ENCODE measurements at regions not wholly inside any gene's neighbourhood (a gene's known extent, or its start where the extent isn't known, plus 50 kb on each side); places are given as distances from the start of the nearest gene placed in this dataset.

- no peak for DNase-seq
These were observed 237.6 kb upstream of the ZNF462 start for GRCh38 chr9:106625259-106625789.

DNA sequence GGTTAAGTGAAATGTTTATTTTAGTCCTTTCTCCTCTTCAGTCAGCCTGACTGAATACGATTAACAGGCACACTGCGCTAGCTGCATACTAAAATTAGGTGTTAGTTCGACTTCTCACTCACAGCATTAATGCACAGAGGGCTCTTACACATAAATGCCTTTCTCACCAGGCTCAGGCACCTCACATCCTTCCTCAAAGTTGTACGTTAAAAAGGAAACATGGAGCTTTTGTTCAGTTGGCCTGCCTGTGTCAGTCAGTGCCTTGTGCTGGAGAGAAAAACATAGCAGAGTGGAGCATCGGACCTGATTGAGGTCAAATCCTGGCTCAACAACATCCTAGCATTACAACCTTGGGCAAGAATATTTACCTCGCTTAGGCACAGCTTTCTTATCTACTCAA, 236.0 kb upstream of the ZNF462 start:
- DNase-seq: no peak

GRCh38 chr9:106632621-106633020, 230.3 kb upstream of the ZNF462 start:
- no peak for DNase-seq

DNA sequence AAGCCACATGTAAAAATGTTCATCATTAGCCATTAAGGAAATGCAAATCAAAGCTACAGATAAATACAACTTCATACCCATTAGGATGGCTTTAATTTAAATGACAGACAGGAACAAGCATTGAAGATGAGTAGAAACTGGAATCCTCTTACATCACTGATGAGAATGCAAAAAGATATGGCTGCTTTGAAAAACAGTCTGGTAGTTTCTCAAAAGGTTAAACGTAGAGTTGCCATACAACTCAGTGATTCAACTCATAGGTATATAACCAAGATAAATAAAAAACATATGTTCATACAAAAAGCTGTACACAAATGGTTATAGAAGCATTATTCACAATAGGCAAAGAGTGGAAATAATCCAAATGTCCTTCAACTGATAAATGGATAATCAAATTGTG, 228.8 kb upstream of the ZNF462 start:
- no peak for DNase-seq

DNA sequence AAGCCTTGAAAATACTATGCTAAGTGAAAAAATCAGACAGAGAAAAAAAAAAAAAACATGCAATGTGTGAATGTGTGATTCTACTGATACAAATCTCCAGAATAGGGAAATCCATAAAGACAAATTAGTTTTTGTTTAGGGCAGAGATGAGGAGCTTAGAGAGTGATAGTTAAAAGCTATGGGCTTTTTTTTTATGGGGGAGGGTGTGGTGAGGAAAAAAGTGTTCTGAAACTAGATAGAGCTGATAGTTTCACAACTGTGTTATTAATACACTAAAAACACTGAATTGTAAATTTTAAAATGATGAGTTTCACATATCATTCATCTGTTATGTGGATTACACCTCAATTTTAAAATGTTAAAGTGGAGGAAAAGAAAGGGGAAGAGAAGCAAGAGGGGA, 228.3 kb upstream of the ZNF462 start:
- DNase-seq: no peak

GRCh38 chr9:106637486-106637885, 225.5 kb upstream of the ZNF462 start:
- no peak for DNase-seq

DNA sequence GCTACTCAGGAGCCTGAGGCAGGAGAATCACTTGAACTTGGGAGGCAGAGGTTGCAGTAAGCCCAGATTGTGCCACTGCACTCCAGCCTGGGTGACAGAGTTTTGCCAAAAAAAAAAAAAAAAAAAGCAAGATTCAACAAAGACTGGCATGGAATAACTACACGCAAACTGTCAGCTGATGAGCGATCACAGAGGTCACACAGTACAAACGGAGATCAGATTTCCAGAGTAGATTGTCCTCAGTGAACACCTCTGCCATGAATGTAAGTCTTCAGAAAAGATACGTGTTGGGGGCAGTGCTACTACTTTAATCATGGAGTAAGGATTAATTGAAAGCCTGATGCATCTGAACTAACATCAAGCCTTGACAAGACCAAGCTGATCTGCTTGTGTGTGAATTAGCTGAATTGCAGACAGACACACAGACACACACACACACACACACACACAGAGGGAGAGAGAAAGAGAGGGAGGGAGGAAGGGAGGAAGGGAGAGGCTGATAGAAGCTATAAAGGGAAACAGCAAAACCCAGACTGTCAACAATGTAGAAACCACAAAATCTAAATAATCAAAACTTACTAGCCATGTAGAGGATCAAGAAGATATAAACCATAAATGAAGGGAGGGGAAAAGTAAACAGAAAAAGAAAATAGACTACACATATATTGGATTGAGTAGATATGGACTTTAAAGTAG, 222.9 kb upstream of the ZNF462 start:
- DNase-seq: no peak

DNA sequence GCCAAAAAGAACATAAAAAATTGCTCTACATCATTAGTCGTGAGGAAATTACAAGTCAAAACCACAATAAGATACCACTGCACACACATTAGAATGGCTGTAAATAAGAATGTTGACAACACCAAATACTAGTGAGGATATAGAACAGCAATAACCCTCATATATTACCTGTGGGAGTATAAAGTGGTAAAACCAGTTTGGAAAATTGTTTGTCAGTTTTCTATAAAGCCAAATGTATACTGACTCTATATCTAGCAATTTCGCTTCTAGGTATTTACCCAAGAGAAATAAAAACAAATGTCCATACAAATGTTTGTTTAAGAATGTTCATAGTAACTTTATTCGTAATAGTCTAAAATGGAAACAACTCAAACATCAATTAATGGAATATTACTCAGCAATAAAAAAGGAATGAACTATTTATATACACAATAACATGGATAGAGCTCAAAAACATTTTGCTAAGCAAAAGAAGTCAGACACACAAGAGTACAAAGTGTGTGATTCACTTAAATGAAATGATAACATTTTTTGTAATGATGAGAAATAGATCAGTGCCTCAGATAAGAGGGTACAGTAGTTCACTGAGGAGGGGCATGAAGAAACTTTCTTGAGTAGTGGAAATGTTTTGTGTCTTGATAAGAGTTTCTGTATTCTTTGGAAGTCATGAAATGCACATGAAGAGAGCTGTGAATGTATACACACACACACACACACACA, 219.6 kb upstream of the ZNF462 start:
- DNase-seq: no peak

GRCh38 chr9:106644661-106645060, 218.3 kb upstream of the ZNF462 start:
- no peak for DNase-seq

DNA sequence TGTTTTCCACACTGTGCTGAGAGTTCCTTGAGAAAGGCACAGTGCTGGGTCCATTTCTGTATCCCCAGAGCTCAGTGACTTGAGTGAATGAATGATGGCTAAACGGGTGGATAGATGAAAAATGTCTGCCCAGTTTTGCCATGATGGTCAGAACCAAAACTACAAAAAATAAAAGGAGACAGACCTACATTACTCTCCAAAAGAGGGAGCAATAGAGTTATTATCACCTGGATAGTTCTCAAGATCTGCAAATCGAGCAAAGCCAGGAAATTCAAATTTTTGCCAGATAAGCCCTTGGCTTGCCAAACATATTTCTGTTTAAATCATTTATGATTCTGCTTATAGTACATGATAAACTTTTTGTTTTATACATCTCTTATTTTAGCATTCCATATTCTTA, 214.2 kb upstream of the ZNF462 start:
- DNase-seq: no peak

DNA sequence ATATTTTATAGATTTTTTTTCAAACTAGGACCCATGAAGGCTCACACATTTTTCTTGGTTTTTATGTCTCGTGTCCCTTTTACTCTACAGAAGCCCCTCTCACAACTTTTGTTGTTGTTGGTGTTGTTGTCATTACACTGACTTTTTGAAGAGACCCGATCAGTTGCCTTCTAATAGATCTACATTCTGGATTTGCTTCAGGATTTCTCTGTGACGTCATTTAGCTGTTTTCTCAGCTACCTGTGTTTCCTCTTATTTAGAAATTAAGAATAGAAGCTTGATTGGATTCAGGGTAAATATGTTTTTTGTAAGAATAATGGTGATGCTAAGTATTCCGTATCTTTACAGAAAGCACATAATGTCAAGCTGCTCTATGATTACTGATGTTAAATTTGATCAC, 213.3 kb upstream of the ZNF462 start:
- DNase-seq: no peak

GRCh38 chr9:106653213-106653612, 209.8 kb upstream of the ZNF462 start:
- no peak for DNase-seq

- no peak for DNase-seq
These were observed 207.0 kb upstream of the ZNF462 start for GRCh38 chr9:106655966-106656365.

DNA sequence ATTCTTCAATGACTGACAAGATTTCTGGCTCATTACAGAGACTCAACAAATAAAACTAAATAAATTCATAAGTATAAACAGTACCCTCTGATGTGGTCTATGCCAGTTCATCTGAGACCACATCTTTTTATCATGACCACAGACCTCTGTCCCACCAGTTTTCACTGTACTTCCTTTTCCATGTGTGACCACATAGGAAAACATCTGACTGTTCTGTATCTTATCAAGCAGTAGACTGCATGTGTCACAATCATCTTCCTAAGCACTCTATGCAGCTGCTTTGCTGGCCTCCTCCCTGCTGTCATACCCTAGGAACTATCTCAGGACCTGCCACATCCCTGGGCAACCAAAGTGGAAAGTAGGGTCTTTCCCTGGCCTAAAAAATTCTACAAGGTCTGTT, 205.0 kb upstream of the ZNF462 start:
- DNase-seq: no peak

- no peak for DNase-seq
These were observed 194.4 kb upstream of the ZNF462 start for GRCh38 chr9:106668534-106668933.

DNA sequence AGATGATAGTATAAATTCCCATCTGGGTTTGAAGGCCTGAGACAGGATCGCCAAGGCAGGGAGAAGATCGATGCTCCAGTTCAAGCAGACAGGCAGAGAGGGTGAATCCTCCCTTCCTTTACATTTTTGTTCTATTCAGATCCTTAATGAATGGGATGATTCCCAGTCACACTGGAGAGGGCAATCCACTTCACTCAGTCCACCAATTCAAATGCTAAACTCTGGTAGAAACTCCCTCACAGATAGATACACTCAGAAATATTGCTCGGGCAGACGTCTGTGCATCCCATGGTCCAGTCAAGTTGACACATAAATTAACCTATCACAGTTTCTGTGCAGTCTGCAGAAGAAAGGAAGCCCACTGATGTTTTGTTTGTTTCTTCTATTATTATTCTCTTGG, 193.1 kb upstream of the ZNF462 start:
- no peak for DNase-seq

GRCh38 chr9:106670418-106670817, 192.5 kb upstream of the ZNF462 start:
- DNase-seq: no peak

GRCh38 chr9:106675780-106676179, 187.2 kb upstream of the ZNF462 start:
- DNase-seq: no peak

DNA sequence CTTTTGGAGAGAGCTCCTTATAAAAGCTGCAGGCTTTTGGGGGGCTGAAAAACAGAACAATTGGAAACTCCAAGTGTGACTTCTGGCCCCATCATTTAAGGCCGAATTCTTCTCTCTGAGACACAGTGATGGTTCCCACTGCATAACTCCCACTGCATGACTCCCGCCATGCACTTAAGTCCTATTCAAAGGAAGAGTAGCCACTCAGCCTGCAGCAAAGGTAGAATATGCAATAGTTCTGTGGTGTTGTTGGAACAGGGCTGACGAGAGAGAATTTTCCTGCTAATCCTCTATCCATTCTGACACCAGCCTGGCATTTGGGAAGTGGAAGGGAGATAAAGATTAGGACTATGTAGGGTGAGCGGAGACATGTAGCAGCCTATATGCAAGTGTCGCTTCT, 185.6 kb upstream of the ZNF462 start:
- DNase-seq: no peak

DNA sequence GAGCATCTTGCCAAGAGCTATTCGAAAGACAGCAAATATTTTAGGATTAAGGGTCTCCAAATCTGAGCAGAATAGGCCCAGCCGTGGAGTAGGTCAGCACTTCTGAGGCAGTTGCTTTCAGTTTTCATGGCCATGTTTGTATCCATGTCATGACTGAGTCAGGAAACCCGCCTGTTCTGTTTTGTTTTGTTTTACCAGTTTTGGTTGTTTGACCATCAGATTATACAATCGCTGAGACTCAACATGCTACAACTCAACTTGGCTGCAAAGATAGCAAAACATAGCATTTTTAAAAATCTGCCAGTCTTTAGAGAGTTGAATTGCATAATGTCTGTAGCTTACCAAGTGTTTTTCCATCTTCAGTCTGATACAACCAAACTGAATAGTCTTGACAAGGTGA, 185.1 kb upstream of the ZNF462 start:
- no peak for DNase-seq

- DNase-seq: no peak
These were observed 184.7 kb upstream of the ZNF462 start for GRCh38 chr9:106678273-106678672.

DNA sequence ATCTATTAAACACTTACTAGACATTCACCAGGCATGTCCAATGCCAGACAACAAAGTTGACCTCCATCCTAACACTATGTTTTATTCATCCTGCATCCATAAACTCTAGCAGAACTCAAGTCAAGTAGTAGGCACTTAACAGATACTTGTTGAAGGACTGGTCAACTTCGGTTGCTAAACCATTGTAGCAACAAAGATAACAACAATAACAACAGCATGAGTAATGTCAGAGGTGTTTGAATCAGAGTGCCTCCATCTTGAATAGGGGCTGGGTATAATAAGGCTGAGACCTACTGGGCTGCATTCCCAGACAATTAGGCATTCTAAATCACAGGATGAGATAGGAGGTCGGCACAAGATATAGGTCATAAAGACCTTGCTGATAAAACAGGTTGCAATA, 180.5 kb upstream of the ZNF462 start:
- DNase-seq: no peak

DNA sequence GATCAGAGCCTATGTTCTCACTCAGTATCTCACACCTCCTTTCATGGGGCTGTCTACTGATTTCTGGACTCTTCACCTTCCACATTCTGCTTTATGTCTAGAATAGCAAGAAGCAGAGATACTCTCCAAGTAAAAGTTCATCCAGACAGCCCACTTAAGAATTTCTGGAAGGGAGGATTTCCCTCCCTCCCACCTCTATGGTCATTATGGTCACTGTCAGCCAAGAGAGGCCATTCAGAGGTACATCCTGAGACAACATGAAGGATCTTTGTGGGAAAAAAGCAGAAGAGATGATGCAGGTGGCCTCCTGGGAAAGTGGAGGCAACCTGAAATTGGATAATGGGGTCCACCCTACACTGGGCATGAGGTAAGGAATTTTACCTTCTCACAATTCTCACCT, 179.5 kb upstream of the ZNF462 start:
- no peak for DNase-seq

DNA sequence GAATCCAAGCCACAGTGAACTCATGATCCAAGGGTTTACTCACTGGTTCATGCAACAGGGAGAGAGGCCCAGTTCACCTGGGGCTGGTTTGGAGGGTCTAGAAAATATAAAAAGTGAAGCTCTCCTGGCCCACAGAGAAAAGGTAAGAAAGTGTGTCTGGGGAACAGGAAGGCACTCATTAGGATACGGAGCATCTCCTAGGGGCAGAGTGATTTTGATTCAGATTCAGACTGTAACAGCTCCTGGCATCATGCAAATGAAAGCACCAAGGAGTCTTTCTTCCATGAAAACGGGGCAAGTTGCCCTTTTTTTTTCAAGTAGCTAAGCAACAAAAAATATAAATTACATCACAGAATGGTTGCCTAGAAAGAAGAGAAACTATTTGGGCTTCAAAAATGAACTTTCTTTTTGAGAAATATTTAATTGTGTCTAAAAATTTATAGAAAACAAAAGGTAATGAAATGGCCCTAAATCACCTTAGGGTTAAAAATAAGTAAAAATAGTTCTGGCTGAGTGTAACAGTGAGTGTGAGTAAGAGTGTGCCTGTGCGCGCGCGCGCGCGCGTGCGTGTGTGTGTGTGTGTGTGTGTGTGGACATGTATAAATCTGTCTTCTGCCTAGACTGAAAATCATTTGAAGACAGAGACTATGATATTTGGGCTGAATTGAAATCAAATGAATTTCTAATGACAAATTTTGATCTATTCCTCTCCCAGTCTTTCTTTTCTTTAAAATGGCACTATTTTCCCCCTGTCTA, 177.8 kb upstream of the ZNF462 start:
- DNase-seq: no peak
